ENCODE measurements at regions not wholly inside any gene's neighbourhood (a gene's known extent, or its start where the extent isn't known, plus 50 kb on each side); places are given as distances from the start of the nearest gene placed in this dataset.

DNA sequence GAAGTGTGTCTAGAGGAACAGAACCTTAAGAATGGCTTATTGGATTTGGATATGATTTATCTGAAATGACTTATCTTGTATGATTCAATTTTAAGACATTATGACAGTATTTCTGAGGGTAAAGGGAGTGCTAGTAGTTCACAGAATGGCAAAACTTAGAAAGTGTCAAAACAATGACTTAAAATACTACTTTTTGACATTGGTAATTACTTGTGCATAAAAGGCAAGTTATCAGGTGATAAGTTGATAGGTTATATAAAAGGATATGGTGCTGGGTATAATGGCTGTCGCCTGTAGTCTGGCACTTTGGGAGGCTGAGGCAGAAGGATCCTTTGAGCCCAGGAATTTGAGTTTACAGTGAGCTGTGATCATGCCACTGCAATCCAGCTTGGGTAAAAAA is 494.4 kb downstream of the CDH9 start:
- TF ChIP-seq, protein P1, sequence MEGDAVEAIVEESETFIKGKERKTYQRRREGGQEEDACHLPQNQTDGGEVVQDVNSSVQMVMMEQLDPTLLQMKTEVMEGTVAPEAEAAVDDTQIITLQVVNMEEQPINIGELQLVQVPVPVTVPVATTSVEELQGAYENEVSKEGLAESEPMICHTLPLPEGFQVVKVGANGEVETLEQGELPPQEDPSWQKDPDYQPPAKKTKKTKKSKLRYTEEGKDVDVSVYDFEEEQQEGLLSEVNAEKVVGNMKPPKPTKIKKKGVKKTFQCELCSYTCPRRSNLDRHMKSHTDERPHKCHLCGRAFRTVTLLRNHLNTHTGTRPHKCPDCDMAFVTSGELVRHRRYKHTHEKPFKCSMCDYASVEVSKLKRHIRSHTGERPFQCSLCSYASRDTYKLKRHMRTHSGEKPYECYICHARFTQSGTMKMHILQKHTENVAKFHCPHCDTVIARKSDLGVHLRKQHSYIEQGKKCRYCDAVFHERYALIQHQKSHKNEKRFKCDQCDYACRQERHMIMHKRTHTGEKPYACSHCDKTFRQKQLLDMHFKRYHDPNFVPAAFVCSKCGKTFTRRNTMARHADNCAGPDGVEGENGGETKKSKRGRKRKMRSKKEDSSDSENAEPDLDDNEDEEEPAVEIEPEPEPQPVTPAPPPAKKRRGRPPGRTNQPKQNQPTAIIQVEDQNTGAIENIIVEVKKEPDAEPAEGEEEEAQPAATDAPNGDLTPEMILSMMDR (IDR thresholded peaks at IDR 0.05; ENCODE audit: low read depth, low read length): no peak
- no peak overlapping the region for H3K4me3 ChIP-seq (ENCODE audit: low read depth, low read length)
- in situ Hi-C loops (cut with HindIII; ENCODE audit: low sequenced_read_pairs): no loop called here
- no peak for DNase-seq (ENCODE audit: low read depth, low spot score)

DNA sequence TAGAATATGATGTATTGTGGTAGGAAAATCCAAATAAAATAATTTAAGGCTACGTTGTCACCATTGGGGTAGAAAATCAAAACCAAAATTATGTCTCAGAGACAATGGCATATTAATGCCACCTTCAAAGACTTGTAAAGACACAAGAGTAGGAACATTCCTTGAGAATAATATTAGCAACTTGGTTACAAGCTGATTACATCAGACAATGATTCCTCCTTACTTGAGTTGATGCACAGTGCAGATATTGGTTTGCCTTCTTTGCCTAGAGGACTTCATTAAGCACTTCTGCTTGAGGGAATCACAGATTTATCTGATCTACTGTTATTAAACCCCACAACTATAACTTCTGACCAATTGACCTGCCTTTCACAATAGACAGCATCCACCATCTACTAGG is 500.2 kb downstream of the CDH9 start:
- no peak for DNase-seq (ENCODE audit: low read depth, low spot score)
- TF ChIP-seq, protein P1 (IDR thresholded peaks at IDR 0.05; ENCODE audit: low read depth, low read length): no peak
- no peak overlapping the region for H3K4me3 ChIP-seq (ENCODE audit: low read depth, low read length)
- in situ Hi-C loops (cut with HindIII; ENCODE audit: low sequenced_read_pairs): no loop called here

DNA sequence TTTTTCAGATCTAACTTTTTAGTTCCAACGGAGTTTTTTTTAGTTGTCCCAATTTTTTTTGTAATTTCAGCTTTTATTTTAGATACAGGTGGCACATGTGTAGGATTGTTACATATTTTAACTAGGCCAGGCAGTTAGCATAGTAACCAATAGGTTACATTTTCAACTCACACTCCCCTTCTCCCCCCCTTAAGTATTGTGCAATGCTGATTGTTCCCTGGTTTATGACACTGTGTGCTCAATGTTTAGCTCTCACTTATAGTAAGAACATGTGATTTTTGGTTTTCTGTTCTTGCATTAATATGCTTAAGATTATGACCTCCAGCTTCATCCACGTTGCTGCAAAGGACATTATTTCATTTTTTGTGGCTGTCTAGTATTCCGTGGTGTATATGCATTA is 503.2 kb downstream of the CDH9 start:
- TF ChIP-seq, protein P1 (IDR thresholded peaks at IDR 0.05; ENCODE audit: low read depth, low read length): no peak
- in situ Hi-C loops (cut with HindIII; ENCODE audit: low sequenced_read_pairs): no loop called here
- DNase-seq (ENCODE audit: low read depth, low spot score): no peak

DNA sequence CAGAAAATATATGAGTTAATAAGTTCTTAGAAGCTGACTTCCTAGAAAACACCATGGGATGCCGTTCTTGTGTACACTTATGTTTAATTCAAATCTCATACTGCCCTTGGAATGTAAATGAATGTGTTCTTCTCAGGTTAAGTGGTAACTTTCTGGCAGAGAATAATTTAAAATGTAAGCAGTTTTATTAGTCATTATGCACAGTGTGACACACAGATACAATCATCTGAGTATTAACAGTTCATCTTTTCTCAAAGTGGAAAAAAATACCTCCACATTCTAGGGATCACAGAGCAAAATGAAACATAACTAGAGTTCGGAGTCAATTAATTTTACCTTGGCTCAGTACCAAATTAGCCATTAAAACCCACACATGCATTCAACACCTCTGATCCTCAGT is 508.1 kb downstream of the CDH9 start:
- TF ChIP-seq, protein P1 (IDR thresholded peaks at IDR 0.05; ENCODE audit: low read depth, low read length): no peak
- no peak for DNase-seq (ENCODE audit: low read depth, low spot score)
- in situ Hi-C loops (cut with HindIII; ENCODE audit: low sequenced_read_pairs): no loop called here
- no peak overlapping the region for H3K4me3 ChIP-seq (ENCODE audit: low read depth, low read length)

More for the DNA sequence above, 503.2 kb downstream of the CDH9 start:
- no peak overlapping the region for H3K4me3 ChIP-seq (ENCODE audit: low read depth, low read length)

DNA sequence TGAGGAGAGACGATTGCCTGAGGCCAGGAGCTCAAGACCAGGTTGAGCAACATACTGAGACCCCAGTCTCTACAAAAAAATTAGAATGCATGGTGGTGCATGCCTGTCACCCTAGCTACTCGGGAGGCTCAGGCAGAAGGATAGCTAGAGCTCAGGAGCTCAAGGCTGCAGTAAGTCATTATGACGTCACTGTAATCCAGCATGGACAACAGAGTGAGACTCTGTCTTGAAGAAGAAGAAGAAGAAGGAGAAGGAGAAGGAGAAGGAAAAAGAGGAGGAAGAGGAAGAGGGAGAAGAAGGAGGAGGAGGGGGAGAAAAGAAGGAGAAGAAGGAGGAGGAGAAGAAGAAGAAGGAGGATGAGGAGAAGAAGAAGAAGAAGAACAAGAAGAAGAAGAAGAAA is 519.1 kb downstream of the CDH9 start:
- in situ Hi-C loops (cut with HindIII; ENCODE audit: low sequenced_read_pairs): no loop called here
- TF ChIP-seq, protein P1 (IDR thresholded peaks at IDR 0.05; ENCODE audit: low read depth, low read length): no peak
- H3K4me3 ChIP-seq (ENCODE audit: low read depth, low read length): no peak overlapping the region
- DNase-seq (ENCODE audit: low read depth, low spot score): no peak

DNA sequence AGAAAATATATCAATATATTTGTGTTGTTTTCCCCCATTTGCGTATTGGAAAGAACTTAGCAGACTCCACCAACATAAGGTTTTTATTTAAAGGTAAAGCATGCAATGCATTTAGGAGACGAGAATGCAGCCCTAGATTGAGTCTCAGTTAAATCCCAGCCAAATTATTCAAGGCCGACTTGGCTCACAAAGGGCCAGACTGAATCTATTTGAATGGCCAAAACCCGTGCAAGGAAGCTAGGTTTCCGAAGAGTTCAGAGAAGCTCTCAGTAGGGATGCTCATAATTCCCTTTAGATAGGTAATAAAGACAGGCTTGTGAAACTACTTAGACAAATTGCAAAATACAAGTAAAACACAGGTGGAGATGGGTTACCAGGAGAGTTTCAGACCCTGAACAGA is 520.3 kb downstream of the CDH9 start:
- no peak overlapping the region for H3K4me3 ChIP-seq (ENCODE audit: low read depth, low read length)
- DNase-seq (ENCODE audit: low read depth, low spot score): no peak
- in situ Hi-C loops (cut with HindIII; ENCODE audit: low sequenced_read_pairs): no loop called here
- TF ChIP-seq, protein P1 (IDR thresholded peaks at IDR 0.05; ENCODE audit: low read depth, low read length): no peak

DNA sequence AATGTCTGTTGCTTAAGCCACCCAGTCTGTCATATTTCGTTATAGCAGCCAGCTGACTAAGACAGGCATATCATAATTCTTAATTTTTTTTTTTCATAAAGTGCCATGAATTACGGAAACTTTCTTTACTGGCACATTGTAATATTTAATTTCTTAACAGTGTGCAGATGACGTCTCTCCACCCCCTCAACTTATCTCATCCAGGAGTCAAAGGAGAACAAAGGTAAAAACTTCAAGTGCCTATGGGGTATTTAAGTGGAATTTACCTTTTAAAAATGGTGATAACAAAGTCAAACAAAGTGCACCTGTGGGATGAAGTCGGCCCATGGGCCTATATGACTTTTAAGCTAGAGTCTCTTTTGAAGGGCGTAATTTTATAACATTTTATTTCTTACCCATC is 539.4 kb downstream of the CDH9 start:
- TF ChIP-seq, protein P1 (IDR thresholded peaks at IDR 0.05; ENCODE audit: low read depth, low read length): no peak
- DNase-seq (ENCODE audit: low read depth, low spot score): no peak
- no peak overlapping the region for H3K4me3 ChIP-seq (ENCODE audit: low read depth, low read length)
- in situ Hi-C loops (cut with HindIII; ENCODE audit: low sequenced_read_pairs): no loop called here

All from astrocyte of the spinal cord (primary cell).